SK-N-SH (cell line): ENCODE measurements at regions not wholly inside any gene's neighbourhood (a gene's known extent, or its start where the extent isn't known, plus 50 kb on each side); places are given as distances from the start of the nearest gene placed in this dataset.

Source experiments
- CTCF ChIA-PET: fragments of 300-600, 350-600 bp; formaldehyde crosslinking; extraction: SDS; loops from one replicate; lab custom pipeline; 2021; lab: Yijun Ruan, JAX
- POLR2A ChIA-PET: fragments of 350-600 bp; sonication (Branson Sonifier 250); formaldehyde crosslinking; extraction: SDS; loops from one replicate; lab custom pipeline; 2020; ENCODE audit warnings: antibody characterized with exemption, inconsistent platforms; lab: Yijun Ruan, JAX
- DNase-seq: peaks from one replicate; pipeline ENCODE4 v3.0.0; 2012
- H2AFZ ChIP-seq: fragments of 200-600 bp; sonication (generic); 2 replicates; pipeline ENCODE4 v1.8.1; 2016; ENCODE audit warnings: antibody characterized with exemption, mild to moderate bottlenecking, low read depth
- H3F3A ChIP-seq: fragments of 200-600 bp; sonication (generic); replicated peaks from 2 replicates; pipeline ENCODE3; 2016; ENCODE audit warnings: antibody characterized with exemption, mild to moderate bottlenecking; ENCODE audit not compliant: insufficient read depth
- H3K27ac ChIP-seq, 2 experiments: fragments of 200-500 bp in 1 of 2; fragments of 200-600 bp in 1 of 2; sonication (Bioruptor generic) in 1 of 2; sonication (generic), shearing (Covaris generic) in 1 of 2; 2 replicates each; pipeline versions ENCODE4 v1.5.1 to v1.6.1; 2014 to 2016; ENCODE audit warnings: low read depth in 2 of 2, inconsistent platforms in 1 of 2, low read length in 1 of 2, mild to moderate bottlenecking in 1 of 2, mixed read lengths in 1 of 2
- H3K27me3 ChIP-seq: fragments of 200-600 bp; sonication (generic), shearing (Covaris generic); 2 replicates; pipeline ENCODE4 v1.6.1; 2016; ENCODE audit warnings: mixed run types; ENCODE audit not compliant: insufficient read depth
- H3K36me3 ChIP-seq, 2 experiments: fragments of 200-500 bp in 1 of 2; fragments of 200-600 bp in 1 of 2; sonication (Bioruptor generic) in 1 of 2; sonication (generic) in 1 of 2; replicated peaks in 1 of 2; 2 replicates each; pipeline versions ENCODE3 to v1.5.1; 2014 to 2016; ENCODE audit warnings: low read length in 1 of 2, mild to moderate bottlenecking in 1 of 2; ENCODE audit not compliant: insufficient read depth in 2 of 2, control insufficient read depth in 1 of 2
- H3K4me1 ChIP-seq, 2 experiments: fragments of 200-500 bp in 1 of 2; fragments of 200-600 bp in 1 of 2; sonication (Bioruptor generic) in 1 of 2; sonication (generic), shearing (Covaris generic) in 1 of 2; 2 replicates each; pipeline versions ENCODE4 v1.5.1 to v1.6.1; 2014 to 2016; ENCODE audit warnings: low read depth in 1 of 2, low read length in 1 of 2, mixed run types in 1 of 2; ENCODE audit not compliant: insufficient read depth in 2 of 2, control insufficient read depth in 1 of 2
- H3K4me2 ChIP-seq: fragments of 200-600 bp; sonication (generic), shearing (Covaris generic); 2 replicates; pipeline ENCODE4 v1.6.1; 2017; ENCODE audit warnings: mixed run types
- H3K4me3 ChIP-seq, 2 experiments: fragments of 200-500 bp in 1 of 2; fragments of 200-600 bp in 1 of 2; sonication (Bioruptor generic) in 1 of 2; sonication (generic), shearing (Covaris generic) in 1 of 2; 2 replicates each; pipeline versions ENCODE4 v1.5.1 to v1.8.1; 2014 to 2016; ENCODE audit warnings: low read depth in 2 of 2, inconsistent platforms in 1 of 2, low read length in 1 of 2, mild to moderate bottlenecking in 1 of 2, mixed read lengths in 1 of 2, moderate library complexity in 1 of 2
- H3K79me2 ChIP-seq: fragments of 200-600 bp; sonication (generic); 2 replicates; pipeline ENCODE4 v1.8.1; 2017; ENCODE audit warnings: mild to moderate bottlenecking; ENCODE audit not compliant: insufficient read depth
- H3K9ac ChIP-seq: fragments of 200-600 bp; sonication (generic); 2 replicates; pipeline ENCODE4 v1.6.1; 2017; ENCODE audit warnings: mixed run types
- H3K9me2 ChIP-seq: fragments of 200-600 bp; sonication (generic); 2 replicates; pipeline ENCODE4 v1.6.1; 2017; ENCODE audit warnings: mixed run types
- H3K9me3 ChIP-seq: fragments of 200-600 bp; sonication (generic); 2 replicates; pipeline ENCODE4 v1.6.1; 2017; ENCODE audit warnings: mixed run types, mild to moderate bottlenecking, moderate library complexity
- H4K20me1 ChIP-seq: fragments of 200-600 bp; sonication (generic); 2 replicates; pipeline ENCODE4 v1.6.1; 2017; ENCODE audit warnings: mild to moderate bottlenecking, mixed run types; ENCODE audit not compliant: insufficient read depth
- CHD2 ChIP-seq: fragments of 150-350 bp; IDR thresholded peaks from 2 replicates; pipeline ENCODE4 v1.6.1; 2018; ENCODE audit warnings: low read length; ENCODE audit not compliant: partially characterized antibody
- FOSL2 ChIP-seq: IDR thresholded peaks from 2 replicates; pipeline ENCODE4 v1.4.0; 2012; ENCODE audit warnings: low read depth, mild to moderate bottlenecking, moderate library complexity, borderline replicate concordance
- FOXJ3 ChIP-seq: sonication (generic); formaldehyde crosslinking; IDR thresholded peaks from 2 replicates; pipeline ENCODE4 v1.5.1; 2020; ENCODE audit warnings: mild to moderate bottlenecking, missing genetic modification reagents
- MEF2A ChIP-seq: IDR thresholded peaks from 2 replicates; pipeline ENCODE4 v1.4.0; 2012; ENCODE audit warnings: low read depth, borderline replicate concordance
- POLR2AphosphoS5 ChIP-seq: IDR thresholded peaks from 2 replicates; pipeline ENCODE4 v1.6.1; 2012; ENCODE audit warnings: low read depth, low read length
- RCOR1 ChIP-seq: fragments of 150-350 bp; IDR thresholded peaks from 2 replicates; pipeline ENCODE4 v1.6.1; 2017; ENCODE audit warnings: antibody characterized with exemption, low read length
- TAF1 ChIP-seq: IDR thresholded peaks from 2 replicates; pipeline ENCODE4 v1.6.1; 2012; ENCODE audit warnings: low read depth, mild to moderate bottlenecking, low read length, moderate library complexity, borderline replicate concordance
- TCF12 ChIP-seq: IDR thresholded peaks from 2 replicates; pipeline ENCODE4 v1.4.0; 2012
- WGBS: methylation state at CpG from one replicate; pipeline ENCODE4 v1.1.6; 2017; ENCODE audit warnings: low lambda C conversion rate; 5-methylcytosine and 5-hydroxymethylcytosine counted together
- TF ChIP-seq, protein P1 (sequence below): IDR thresholded peaks from 2 replicates; pipeline ENCODE4 v1.6.1; 2012; ENCODE audit warnings: mild to moderate bottlenecking, low read depth, low read length, moderate library complexity
- TF ChIP-seq, protein P2 (sequence below): fragments of 200-600 bp; sonication (generic); IDR thresholded peaks from 2 replicates; pipeline ENCODE4 v1.6.1; 2017; ENCODE audit warnings: antibody characterized with exemption, mild to moderate bottlenecking, moderate library complexity
- TF ChIP-seq, protein P3 (sequence below): fragments of 150-350 bp; IDR thresholded peaks from 2 replicates; pipeline ENCODE4 v1.6.1; 2016; ENCODE audit warnings: mild to moderate bottlenecking, low read depth, low read length

DNA sequence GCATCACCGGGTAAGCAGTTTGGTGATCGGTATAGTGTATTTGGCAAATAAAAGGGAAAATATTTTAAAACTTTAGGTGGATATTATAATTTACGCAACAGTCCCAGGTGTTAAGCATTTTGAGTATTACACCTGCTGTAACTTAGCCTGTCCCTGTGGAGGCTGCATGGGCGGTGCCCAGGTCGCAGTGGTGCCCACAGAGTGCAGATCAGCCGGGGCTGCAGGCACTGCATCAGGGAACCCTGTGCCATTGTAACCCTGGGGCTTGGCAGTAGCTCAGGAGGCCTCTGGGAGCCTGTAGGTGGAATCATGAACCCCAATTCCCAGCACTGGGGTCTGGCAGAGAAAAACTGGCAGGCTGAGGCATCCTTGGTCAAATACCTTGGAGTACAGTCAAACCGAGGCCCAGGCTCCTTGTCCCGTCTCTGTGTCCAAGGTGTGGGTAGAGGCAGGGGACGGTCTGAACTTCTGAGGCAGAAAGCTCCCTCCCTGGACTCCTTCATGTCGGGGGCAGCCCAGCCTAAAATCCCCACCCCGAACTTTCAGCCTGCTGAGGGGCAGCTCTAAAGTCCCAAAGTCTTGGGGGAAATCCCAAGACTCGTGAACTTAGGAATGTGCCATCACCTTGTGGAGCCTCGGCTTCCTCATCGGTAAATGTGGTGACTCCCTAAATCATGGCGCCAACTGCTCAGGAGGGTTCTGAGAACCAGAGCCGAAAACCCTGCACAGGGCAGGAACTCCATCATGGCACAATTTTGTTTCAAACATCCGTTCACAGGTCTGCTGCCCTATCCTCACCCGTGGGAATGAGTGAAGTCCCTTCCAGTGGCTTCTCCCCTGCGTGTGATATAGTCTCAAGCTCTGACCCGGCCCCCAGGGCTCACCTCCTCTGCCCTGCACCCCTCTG is 85.7 kb downstream of the INHBB start:
- POLR2A ChIA-PET = no interaction called here
- Histone ChIP-seq H3K4me2 (no peak overlapping the region), H3K27ac (no peak overlapping the region), H4K20me1 (no peaks in the 10 kb centered on the region), H3F3A (no peaks in the 10 kb centered on the region), H3K36me3 (no peaks in the 10 kb centered on the region), H3K79me2 (no peaks in the 10 kb centered on the region), H3K27me3 (peaks cover 12% of the 10 kb centered on the region), H3K4me3 (no peak overlapping the region), H3K4me1 (no peaks in the 10 kb centered on the region), H2AFZ (no peak overlapping the region), H3K9me2 (no peaks in the 10 kb centered on the region), H3K9me3 (no peaks in the 10 kb centered on the region), H3K9ac (no peak overlapping the region)
- TF ChIP-seq POLR2AphosphoS5 = no peak
- 61% methylated on average over 14 of the region's 20 CpGs for WGBS
- DNase-seq = no peak
- CTCF ChIA-PET = no interaction called here

DNA sequence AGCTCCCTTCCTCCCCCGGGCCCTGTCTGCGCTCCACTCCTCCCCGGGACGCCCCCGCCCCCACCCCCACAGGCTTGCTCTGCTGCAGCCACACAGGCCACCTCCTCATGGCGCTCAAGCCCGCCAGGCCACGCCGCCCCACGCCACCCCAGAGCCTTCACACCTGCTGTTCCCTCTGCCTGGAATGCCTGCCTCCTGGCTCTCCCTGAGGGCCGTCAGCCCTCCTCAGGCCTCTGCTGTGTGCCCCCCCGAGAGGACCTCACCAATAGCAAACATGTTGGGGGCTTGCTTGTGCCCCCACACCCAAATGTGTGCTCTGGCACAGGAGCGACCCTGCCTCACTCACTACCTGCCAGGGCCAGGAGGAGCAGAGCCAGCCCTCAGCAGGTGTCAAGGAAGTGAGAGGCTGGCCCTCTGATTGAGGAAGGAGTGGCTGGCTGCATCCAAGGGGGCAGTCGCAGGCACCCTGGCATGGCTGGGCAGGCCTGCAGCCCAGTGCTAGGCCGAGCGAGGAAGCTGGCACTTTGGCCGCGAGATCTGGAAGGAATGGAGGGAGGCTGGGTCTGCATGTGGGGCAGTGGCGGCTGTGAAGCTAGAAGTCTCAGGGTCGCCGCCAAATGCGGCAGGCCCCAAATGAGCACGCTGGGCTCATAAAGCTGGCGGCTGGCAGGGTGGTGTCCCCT is 86.5 kb downstream of the INHBB start:
- H4K20me1 ChIP-seq = no peaks in the 10 kb centered on the region
- 72% methylated on average over 19 of the region's 24 CpGs for WGBS
- POLR2A ChIA-PET = no interaction called here
- no peak for TF ChIP-seq FOXJ3
- TF ChIP-seq, all 33 proteins: peak for 0
- CTCF ChIA-PET = no interaction called here
- H3K4me2 ChIP-seq = no peak overlapping the region
- H3K9me2 ChIP-seq = no peaks in the 10 kb centered on the region
- no peaks in the 10 kb centered on the region for H3K36me3 ChIP-seq
- no peak overlapping the region for H3K27ac ChIP-seq
- H3K27me3 ChIP-seq = peaks cover 12% of the 10 kb centered on the region
- no peak overlapping the region for H2AFZ ChIP-seq
- no peak overlapping the region for H3K4me3 ChIP-seq
- no peak overlapping the region for H3K9ac ChIP-seq
- no peaks in the 10 kb centered on the region for H3K9me3 ChIP-seq
- H3F3A ChIP-seq = no peaks in the 10 kb centered on the region
- H3K79me2 ChIP-seq = no peaks in the 10 kb centered on the region
- DNase-seq = no peak
- H3K4me1 ChIP-seq = no peaks in the 10 kb centered on the region; a peak in 1 of 4 replicates

DNA sequence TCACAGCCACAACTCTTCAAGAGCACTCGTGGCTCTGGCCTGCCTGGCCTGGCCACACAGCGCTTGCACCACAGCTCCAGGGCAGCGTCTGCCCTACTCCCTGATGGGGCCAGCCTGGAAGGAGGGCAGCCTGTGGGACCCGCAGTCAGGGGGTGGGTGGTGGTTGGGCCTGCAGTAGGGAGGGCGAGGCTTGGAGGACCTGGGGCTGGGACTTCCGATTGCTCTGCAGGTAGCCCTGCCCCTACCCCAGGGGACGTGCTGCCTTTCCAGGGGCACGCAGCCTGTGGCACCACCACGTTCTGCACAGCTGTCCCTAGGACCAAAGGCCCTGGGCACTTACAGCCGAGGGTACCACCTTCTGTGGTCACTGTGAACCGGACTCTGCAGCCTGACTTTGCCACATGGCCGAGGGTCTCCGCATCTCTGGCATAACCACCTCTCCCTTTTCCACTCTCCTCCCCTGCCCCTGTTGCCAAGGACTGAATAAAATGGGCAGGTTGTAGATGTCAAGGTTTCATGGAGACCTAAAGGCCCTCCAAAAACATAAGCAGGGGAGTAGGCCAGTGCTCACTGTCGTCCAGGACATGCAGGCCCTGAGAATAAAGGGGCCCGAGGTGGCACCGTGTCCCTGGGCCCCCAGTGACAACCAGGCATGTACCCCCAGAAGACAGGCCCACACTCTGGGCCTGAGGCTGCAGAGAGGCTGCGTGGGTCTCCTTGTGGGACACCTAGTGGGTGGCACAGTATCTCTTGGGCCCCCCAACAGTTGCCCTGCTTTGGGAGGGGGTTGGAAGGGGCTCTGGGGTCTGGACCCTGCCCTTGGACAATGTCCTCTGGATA is 87.3 kb downstream of the INHBB start:
- Histone ChIP-seq H3K9me3 (no peaks in the 10 kb centered on the region), H2AFZ (no peak overlapping the region), H3K27ac (no peak overlapping the region), H3K79me2 (no peaks in the 10 kb centered on the region), H3K36me3 (no peaks in the 10 kb centered on the region), H3K9me2 (no peaks in the 10 kb centered on the region), H3F3A (no peaks in the 10 kb centered on the region), H3K4me3 (no peak overlapping the region), H3K4me2 (no peak overlapping the region), H3K9ac (no peak overlapping the region), H3K4me1 (no peaks in the 10 kb centered on the region; a peak in 1 of 4 replicates), H4K20me1 (no peaks in the 10 kb centered on the region), H3K27me3 (peaks cover 12% of the 10 kb centered on the region)
- ChIA-PET CTCF (no interaction called here), POLR2A (no interaction called here)
- DNase-seq = no peak
- 44% methylated on average over 13 of the region's 17 CpGs for WGBS
- TF ChIP-seq MEF2A (no peak), RCOR1 (no peak), TCF12 (no peak), CHD2 (no peak), FOSL2 (no peak), TAF1 (no peak)
- TF ChIP-seq, protein P1, sequence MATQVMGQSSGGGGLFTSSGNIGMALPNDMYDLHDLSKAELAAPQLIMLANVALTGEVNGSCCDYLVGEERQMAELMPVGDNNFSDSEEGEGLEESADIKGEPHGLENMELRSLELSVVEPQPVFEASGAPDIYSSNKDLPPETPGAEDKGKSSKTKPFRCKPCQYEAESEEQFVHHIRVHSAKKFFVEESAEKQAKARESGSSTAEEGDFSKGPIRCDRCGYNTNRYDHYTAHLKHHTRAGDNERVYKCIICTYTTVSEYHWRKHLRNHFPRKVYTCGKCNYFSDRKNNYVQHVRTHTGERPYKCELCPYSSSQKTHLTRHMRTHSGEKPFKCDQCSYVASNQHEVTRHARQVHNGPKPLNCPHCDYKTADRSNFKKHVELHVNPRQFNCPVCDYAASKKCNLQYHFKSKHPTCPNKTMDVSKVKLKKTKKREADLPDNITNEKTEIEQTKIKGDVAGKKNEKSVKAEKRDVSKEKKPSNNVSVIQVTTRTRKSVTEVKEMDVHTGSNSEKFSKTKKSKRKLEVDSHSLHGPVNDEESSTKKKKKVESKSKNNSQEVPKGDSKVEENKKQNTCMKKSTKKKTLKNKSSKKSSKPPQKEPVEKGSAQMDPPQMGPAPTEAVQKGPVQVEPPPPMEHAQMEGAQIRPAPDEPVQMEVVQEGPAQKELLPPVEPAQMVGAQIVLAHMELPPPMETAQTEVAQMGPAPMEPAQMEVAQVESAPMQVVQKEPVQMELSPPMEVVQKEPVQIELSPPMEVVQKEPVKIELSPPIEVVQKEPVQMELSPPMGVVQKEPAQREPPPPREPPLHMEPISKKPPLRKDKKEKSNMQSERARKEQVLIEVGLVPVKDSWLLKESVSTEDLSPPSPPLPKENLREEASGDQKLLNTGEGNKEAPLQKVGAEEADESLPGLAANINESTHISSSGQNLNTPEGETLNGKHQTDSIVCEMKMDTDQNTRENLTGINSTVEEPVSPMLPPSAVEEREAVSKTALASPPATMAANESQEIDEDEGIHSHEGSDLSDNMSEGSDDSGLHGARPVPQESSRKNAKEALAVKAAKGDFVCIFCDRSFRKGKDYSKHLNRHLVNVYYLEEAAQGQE = no peak
- TF ChIP-seq, protein P2, sequence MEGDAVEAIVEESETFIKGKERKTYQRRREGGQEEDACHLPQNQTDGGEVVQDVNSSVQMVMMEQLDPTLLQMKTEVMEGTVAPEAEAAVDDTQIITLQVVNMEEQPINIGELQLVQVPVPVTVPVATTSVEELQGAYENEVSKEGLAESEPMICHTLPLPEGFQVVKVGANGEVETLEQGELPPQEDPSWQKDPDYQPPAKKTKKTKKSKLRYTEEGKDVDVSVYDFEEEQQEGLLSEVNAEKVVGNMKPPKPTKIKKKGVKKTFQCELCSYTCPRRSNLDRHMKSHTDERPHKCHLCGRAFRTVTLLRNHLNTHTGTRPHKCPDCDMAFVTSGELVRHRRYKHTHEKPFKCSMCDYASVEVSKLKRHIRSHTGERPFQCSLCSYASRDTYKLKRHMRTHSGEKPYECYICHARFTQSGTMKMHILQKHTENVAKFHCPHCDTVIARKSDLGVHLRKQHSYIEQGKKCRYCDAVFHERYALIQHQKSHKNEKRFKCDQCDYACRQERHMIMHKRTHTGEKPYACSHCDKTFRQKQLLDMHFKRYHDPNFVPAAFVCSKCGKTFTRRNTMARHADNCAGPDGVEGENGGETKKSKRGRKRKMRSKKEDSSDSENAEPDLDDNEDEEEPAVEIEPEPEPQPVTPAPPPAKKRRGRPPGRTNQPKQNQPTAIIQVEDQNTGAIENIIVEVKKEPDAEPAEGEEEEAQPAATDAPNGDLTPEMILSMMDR = no peak
- TF ChIP-seq, protein P3, sequence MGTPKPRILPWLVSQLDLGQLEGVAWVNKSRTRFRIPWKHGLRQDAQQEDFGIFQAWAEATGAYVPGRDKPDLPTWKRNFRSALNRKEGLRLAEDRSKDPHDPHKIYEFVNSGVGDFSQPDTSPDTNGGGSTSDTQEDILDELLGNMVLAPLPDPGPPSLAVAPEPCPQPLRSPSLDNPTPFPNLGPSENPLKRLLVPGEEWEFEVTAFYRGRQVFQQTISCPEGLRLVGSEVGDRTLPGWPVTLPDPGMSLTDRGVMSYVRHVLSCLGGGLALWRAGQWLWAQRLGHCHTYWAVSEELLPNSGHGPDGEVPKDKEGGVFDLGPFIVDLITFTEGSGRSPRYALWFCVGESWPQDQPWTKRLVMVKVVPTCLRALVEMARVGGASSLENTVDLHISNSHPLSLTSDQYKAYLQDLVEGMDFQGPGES = no peak
